Spleen (tissue), 11 donors: ENCODE measurements at regions not wholly inside any gene's neighbourhood (a gene's known extent, or its start where the extent isn't known, plus 50 kb on each side); places are given as distances from the start of the nearest gene placed in this dataset.

ENCODE experiments used
- DNase-seq: peaks from one replicate; pipeline ENCODE4 v3.0.0-alpha.2; 2020
- H3K27ac ChIP-seq, 8 donors: fragments of 200-600 bp; sonication (generic) in 7 of 8; 1 replicate in 4 of 8; 2 replicates in 4 of 8; pipeline versions ENCODE4 v1.5.0 to v1.8.0; 2016 to 2021; ENCODE audit warnings: inconsistent platforms in 4 of 8, mild to moderate bottlenecking in 4 of 8, moderate library complexity in 1 of 8
- H3K27me3 ChIP-seq, 7 donors: fragments of 200-600 bp; sonication (generic) in 6 of 7; replicated peaks in 1 of 7; 1 replicate in 4 of 7; 2 replicates in 3 of 7; pipeline versions ENCODE4 v1.5.0 to v1.8.0; 2016 to 2021; ENCODE audit warnings: inconsistent platforms in 3 of 7, mild to moderate bottlenecking in 1 of 7
- H3K36me3 ChIP-seq, 6 donors: fragments of 200-600 bp; sonication (generic) in 5 of 6; 1 replicate in 4 of 6; 2 replicates in 2 of 6; pipeline versions ENCODE4 v1.5.0 to v1.8.0; 2016 to 2021; ENCODE audit warnings: inconsistent platforms in 2 of 6
- H3K4me1 ChIP-seq, 6 donors: fragments of 200-600 bp; sonication (generic) in 5 of 6; 1 replicate in 3 of 6; 2 replicates in 3 of 6; pipeline versions ENCODE4 v1.5.0 to v1.8.0; 2016 to 2021; ENCODE audit warnings: inconsistent platforms in 3 of 6
- H3K4me3 ChIP-seq, 8 donors: fragments of 200-600 bp; sonication (generic) in 7 of 8; 1 replicate in 4 of 8; 2 replicates in 4 of 8; pipeline versions ENCODE4 v1.5.0 to v1.8.0; 2016 to 2021; ENCODE audit warnings: inconsistent platforms in 4 of 8, mild to moderate bottlenecking in 4 of 8, moderate library complexity in 2 of 8
- H3K9me3 ChIP-seq, 8 donors: fragments of 200-600 bp; sonication (generic) in 7 of 8; 1 replicate in 4 of 8; 2 replicates in 4 of 8; pipeline versions ENCODE4 v1.5.0 to v1.8.0; 2016 to 2021; ENCODE audit warnings: inconsistent platforms in 4 of 8
- CTCF ChIP-seq, 11 experiments: fragments of 200-600 bp in 7 of 11; fragments of 450-650 bp in 4 of 11; sonication (generic) in 4 of 11; IDR thresholded peaks in 8 of 11; conservative IDR thresholded peaks in 3 of 11; 1 replicate in 7 of 11; 2 replicates in 4 of 11; pipeline versions ENCODE4 v1.4.0 to v1.8.0; 2016 to 2021; ENCODE audit warnings: antibody characterized with exemption in 11 of 11, inconsistent platforms in 4 of 11, mild to moderate bottlenecking in 1 of 11
- POLR2A ChIP-seq, 3 donors: fragments of 450-650 bp; IDR thresholded peaks; one replicate each; pipeline ENCODE4 v1.5.1; 2017; ENCODE audit warnings: antibody characterized with exemption in 3 of 3, mild to moderate bottlenecking in 1 of 3
- POLR2AphosphoS5 ChIP-seq, 3 donors: sonication (generic); formaldehyde crosslinking; IDR thresholded peaks; one replicate each; pipeline ENCODE4 v1.5.1; 2017; ENCODE audit warnings: antibody characterized with exemption in 3 of 3
- WGBS, 5 donors: extraction: QIAGEN DNeasy Blood & Tissue Kit in 3 of 5; methylation state at CpG; one replicate each; pipeline versions ENCODE4 v1.1.5 to v1.1.7; 2013 to 2018; 5-methylcytosine and 5-hydroxymethylcytosine counted together
- intact Hi-C: fragments of 100-400 bp; cut with DNase I; formaldehyde crosslinking; loops from one replicate; pipeline ENCODE4 v1.15.0; 2023; ENCODE audit warnings: low total_unique reads
- donor health status: healthy with polysubstance abuse.
- donor health status: DM: no; HTN: no; CAD: no; lungs with moderate emphysema.
- donor health status: DM: no; HTN: no; CAD: no.
- donor health status: Bipolar disorder and iron deficiency.
- donor health status: healthy.
- donor health status: DM: no; HTN: no; CAD: no.
- donor health status: DM: yes; HTN: yes; CAD: no.

- Histone ChIP-seq H3K4me3 (no peak overlapping the region), H3K27ac (no peak overlapping the region), H3K9me3 (no peaks in the 10 kb centered on the region), H3K27me3 (no peaks in the 10 kb centered on the region), H3K4me1 (no peaks in the 10 kb centered on the region), H3K36me3 (no peaks in the 10 kb centered on the region)
- 86 to 96% (median 88%) methylated on average over 3 of the region's 3 CpGs for WGBS, 5 donors
- intact Hi-C loops: no loop called here
- TF ChIP-seq POLR2A (IDR thresholded peaks at IDR 0.05): no peak
- TF ChIP-seq CTCF (IDR thresholded peaks at IDR 0.05 in 8 of 11, conservative IDR thresholded peaks at IDR 0.05 in 3 of 11): no peak
- no peak for TF ChIP-seq POLR2AphosphoS5 (IDR thresholded peaks at IDR 0.05)
- no peak for DNase-seq
These were observed 621.2 kb upstream of the CHORDC1 start for GRCh38 chr11:90844041-90844440.

GRCh38 chr11:90842681-90843080 is 619.8 kb upstream of the CHORDC1 start:
- Histone ChIP-seq H3K27ac (no peak overlapping the region), H3K9me3 (no peaks in the 10 kb centered on the region), H3K36me3 (no peaks in the 10 kb centered on the region), H3K4me1 (no peaks in the 10 kb centered on the region), H3K27me3 (no peaks in the 10 kb centered on the region), H3K4me3 (no peak overlapping the region)
- no peak for DNase-seq
- intact Hi-C loops: no loop called here
- TF ChIP-seq POLR2AphosphoS5 (IDR thresholded peaks at IDR 0.05) (no peak), POLR2A (IDR thresholded peaks at IDR 0.05) (no peak), CTCF (IDR thresholded peaks at IDR 0.05 in 8 of 11, conservative IDR thresholded peaks at IDR 0.05 in 3 of 11) (no peak)

GRCh38 chr11:90840071-90840470 is 617.2 kb upstream of the CHORDC1 start:
- Histone ChIP-seq H3K4me3 (no peak overlapping the region), H3K4me1 (no peaks in the 10 kb centered on the region), H3K27ac (no peak overlapping the region), H3K36me3 (no peaks in the 10 kb centered on the region), H3K9me3 (no peaks in the 10 kb centered on the region), H3K27me3 (no peaks in the 10 kb centered on the region)
- WGBS, 5 donors: 88 to 91% (median 88%) methylated on average over 2 of the region's 2 CpGs
- TF ChIP-seq CTCF (IDR thresholded peaks at IDR 0.05 in 8 of 11, conservative IDR thresholded peaks at IDR 0.05 in 3 of 11) (no peak), POLR2A (IDR thresholded peaks at IDR 0.05) (no peak), POLR2AphosphoS5 (IDR thresholded peaks at IDR 0.05) (no peak)
- no peak for DNase-seq
- intact Hi-C loops: no loop called here

- Histone ChIP-seq H3K9me3 (peaks cover 0 to 10% (median 7%) of the 10 kb centered on the region in 8 donors), H3K36me3 (no peaks in the 10 kb centered on the region), H3K27me3 (no peaks in the 10 kb centered on the region), H3K4me3 (no peak overlapping the region), H3K27ac (no peak overlapping the region), H3K4me1 (no peaks in the 10 kb centered on the region)
- TF ChIP-seq POLR2A (IDR thresholded peaks at IDR 0.05) (no peak), CTCF (IDR thresholded peaks at IDR 0.05 in 8 of 11, conservative IDR thresholded peaks at IDR 0.05 in 3 of 11) (no peak), POLR2AphosphoS5 (IDR thresholded peaks at IDR 0.05) (no peak)
- 44 to 59% (median 54%) methylated on average over 1 of the region's 1 CpG for WGBS, 5 donors
- DNase-seq: no peak
- intact Hi-C loops: no loop called here
These were observed 613.2 kb upstream of the CHORDC1 start for GRCh38 chr11:90836031-90836430.
